GM12878 (cell line): ENCODE measurements at regions not wholly inside any gene's neighbourhood (a gene's known extent, or its start where the extent isn't known, plus 50 kb on each side); places are given as distances from the start of the nearest gene placed in this dataset.

Experiments
- ATAC-seq: fragments of 200-7000 bp; cut with Tn5 transposase; 3 replicates; pipeline ENCODE4 v1.9.1; 2020; ENCODE audit warnings: mild to moderate bottlenecking, moderate library complexity
- BruUV-seq: library from RNA; stranded (reverse); fragments of 400-500 nt; replicated peaks from 2 replicates; lab custom pipeline; 2021; lab: Mats Ljungman, UMichigan
- CTCF ChIA-PET: fragments of 300-600 bp; sonication (Branson Sonifier 250); formaldehyde crosslinking; extraction: SDS; loops from one replicate; lab custom pipeline; 2021; ENCODE audit warnings: inconsistent platforms; lab: Yijun Ruan, JAX
- POLR2A ChIA-PET: fragments of 350-600 bp; formaldehyde crosslinking; extraction: SDS; loops from one replicate; lab custom pipeline; 2021; ENCODE audit warnings: inconsistent platforms; lab: Charles Lee
- RAD21 ChIA-PET: fragments of 300-600 bp; sonication (Branson Sonifier 250); formaldehyde crosslinking; loops from one replicate; lab custom pipeline; 2023; ENCODE audit warnings: antibody characterized with exemption; ENCODE audit not compliant: unreplicated experiment; lab: Charles Lee
- SMC1A ChIA-PET: fragments of 300-600 bp; sonication (Branson Sonifier 250); formaldehyde crosslinking; loops from one replicate; lab custom pipeline; 2023; ENCODE audit not compliant: unreplicated experiment, uncharacterized antibody; lab: Charles Lee
- DNase-seq: peaks from one replicate; pipeline ENCODE4 v3.0.0-alpha.2; 2011; ENCODE audit warnings: low read depth, low spot score
- FAIRE-seq: peaks from 3 replicates; lab custom pipeline; 2011; peaks lifted over from hg19 to GRCh38; lab: Jason Lieb, UNC
- H2AFZ ChIP-seq: 2 replicates; pipeline ENCODE4 v1.6.0; 2011; ENCODE audit warnings: low read depth, low read length, control low read depth; ENCODE audit not compliant: control insufficient read depth
- H3K27ac ChIP-seq: 2 replicates; pipeline ENCODE4 v1.5.1; 2011; ENCODE audit warnings: control low read depth; ENCODE audit not compliant: control insufficient read depth, insufficient read depth
- H3K27me3 ChIP-seq, 2 experiments: replicated peaks in 1 of 2; 2 replicates each; pipeline versions ENCODE4 v1.6.0 to v1.6.1; 2011; ENCODE audit warnings: low read length in 1 of 2; ENCODE audit not compliant: control insufficient read depth in 2 of 2, insufficient read depth in 2 of 2
- H3K36me3 ChIP-seq, 2 experiments: 2 replicates each; pipeline ENCODE4 v1.5.1; 2011; ENCODE audit warnings: low read length in 1 of 2; ENCODE audit not compliant: control insufficient read depth in 2 of 2, insufficient read depth in 2 of 2
- H3K4me1 ChIP-seq: 2 replicates; pipeline ENCODE4 v1.6.1; 2011; ENCODE audit warnings: mild to moderate bottlenecking, low read length, moderate library complexity, mixed read lengths; ENCODE audit not compliant: control insufficient read depth, insufficient read depth
- H3K4me2 ChIP-seq: 2 replicates; pipeline ENCODE4 v1.6.0; 2011; ENCODE audit warnings: control low read depth; ENCODE audit not compliant: control insufficient read depth, insufficient read depth
- H3K4me3 ChIP-seq: fragments of 200-600 bp; sonication (generic); 2 replicates; pipeline ENCODE4 v1.5.1; 2016
- H3K79me2 ChIP-seq: 2 replicates; pipeline ENCODE4 v1.6.0; 2011; ENCODE audit warnings: low read length; ENCODE audit not compliant: control insufficient read depth, insufficient read depth
- H3K9ac ChIP-seq: 2 replicates; pipeline ENCODE4 v1.8.0; 2011; ENCODE audit warnings: low read length, control low read depth, mixed read lengths; ENCODE audit not compliant: control insufficient read depth, insufficient read depth
- H3K9me3 ChIP-seq: replicated peaks from 3 replicates; pipeline ENCODE4 v1.5.1; 2011; ENCODE audit warnings: mild to moderate bottlenecking, low read length; ENCODE audit not compliant: control insufficient read depth, insufficient read depth
- H4K20me1 ChIP-seq: 2 replicates; pipeline ENCODE4 v1.6.0; 2011; ENCODE audit not compliant: control insufficient read depth, insufficient read depth
- BACH1 ChIP-seq: fragments of 450-650 bp; IDR thresholded peaks from 2 replicates; pipeline ENCODE4 v1.6.1; 2017; ENCODE audit warnings: mild to moderate bottlenecking, borderline replicate concordance
- BRCA1 ChIP-seq: IDR thresholded peaks from 2 replicates; pipeline ENCODE4 v1.6.1; 2011; ENCODE audit warnings: low read depth, low read length, improper control_type of control experiment
- CEBPB ChIP-seq, 2 experiments: fragments of 150-350 bp in 1 of 2; IDR thresholded peaks; 2 replicates each; pipeline ENCODE4 v1.6.1; 2012 to 2014; ENCODE audit warnings: low read depth in 2 of 2, low read length in 2 of 2, borderline replicate concordance in 1 of 2, inconsistent platforms in 1 of 2
- SMAD1 ChIP-seq: fragments of 450-650 bp; IDR thresholded peaks from 2 replicates; pipeline ENCODE4 v1.6.1; 2018; ENCODE audit warnings: mild to moderate bottlenecking, low read depth; ENCODE audit not compliant: partially characterized antibody
- SP1 ChIP-seq: IDR thresholded peaks from one replicate; pipeline ENCODE4 v1.6.1; 2011; ENCODE audit warnings: low read depth, low read length
- SREBF2 ChIP-seq: IDR thresholded peaks from 2 replicates; pipeline ENCODE4 v1.6.1; 2012; ENCODE audit warnings: mild to moderate bottlenecking, low read length
- SRF ChIP-seq, 2 experiments: IDR thresholded peaks; 2 replicates each; pipeline ENCODE4 v1.6.1; 2011; ENCODE audit warnings: low read depth in 2 of 2, low read length in 2 of 2, mild to moderate bottlenecking in 1 of 2, moderate library complexity in 1 of 2
- YBX1 ChIP-seq: fragments of 450-650 bp; IDR thresholded peaks from 2 replicates; pipeline ENCODE4 v1.6.1; 2016; ENCODE audit warnings: antibody characterized with exemption
- ZNF24 ChIP-seq: fragments of 450-650 bp; IDR thresholded peaks from 2 replicates; pipeline ENCODE4 v1.6.1; 2017; ENCODE audit warnings: antibody characterized with exemption, mild to moderate bottlenecking
- WGBS: methylation state at CpG from one replicate; pipeline ENCODE4 v1.1.6; 2016; ENCODE audit warnings: low lambda C conversion rate; ENCODE audit not compliant: insufficient replicate concordance, insufficient coverage; ENCODE audit errors: missing lambda C conversion rate; 5-methylcytosine and 5-hydroxymethylcytosine counted together
- in situ Hi-C: fragments of 300-500 bp; cut with MboI; formaldehyde crosslinking; loops from 9 replicates; pipeline ENCODE4 v1.14.3; 2018; ENCODE audit warnings: mixed read lengths
- intact Hi-C: fragments of 100-400 bp; cut with micrococcal nuclease; formaldehyde crosslinking; loops from one replicate; pipeline ENCODE4 v1.14.2; 2022; ENCODE audit not compliant: unreplicated experiment
- TF ChIP-seq, protein P1 (sequence below): IDR thresholded peaks from 2 replicates; pipeline ENCODE4 v1.6.1; 2011; ENCODE audit warnings: borderline replicate concordance, low read depth, mild to moderate bottlenecking, moderate library complexity, low read length; ENCODE audit not compliant: insufficient read depth, poor library complexity, severe bottlenecking
- TF ChIP-seq, protein P2 (sequence below): IDR thresholded peaks from 2 replicates; pipeline ENCODE4 v1.6.1; 2012; ENCODE audit warnings: mild to moderate bottlenecking, low read depth, low read length

DNA sequence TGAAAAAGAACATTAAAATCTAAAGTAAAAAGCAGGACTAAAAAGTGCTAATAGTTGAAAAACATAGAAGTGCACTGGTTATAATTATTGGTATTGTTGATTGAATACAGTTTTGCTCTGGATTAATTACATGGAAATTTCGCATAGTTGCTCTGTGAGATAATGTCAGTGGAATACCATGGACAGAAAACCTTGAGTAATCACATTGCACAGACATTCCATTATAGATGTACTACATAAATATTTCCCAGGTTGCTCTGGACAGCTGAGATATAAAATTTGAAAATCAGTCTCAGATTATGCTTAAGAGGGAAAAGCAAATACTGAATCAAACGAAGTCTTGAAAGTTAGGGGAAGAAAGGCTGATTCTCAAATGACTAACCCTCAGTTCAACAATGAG lies 439.3 kb upstream of the FLRT2 start:
- 3% methylated on average over 2 of the region's 2 CpGs for WGBS
- no peaks in the 10 kb centered on the region for H3K79me2 ChIP-seq
- intact Hi-C loops: no loop called here
- no peak overlapping the region for H3K4me2 ChIP-seq
- H3K4me1 ChIP-seq: no peaks in the 10 kb centered on the region
- POLR2A ChIA-PET: no interaction called here
- no peaks in the 10 kb centered on the region for H3K9me3 ChIP-seq
- ATAC-seq: no peak
- no peak overlapping the region for H2AFZ ChIP-seq
- CTCF ChIA-PET: no interaction called here
- TF ChIP-seq, protein P1, sequence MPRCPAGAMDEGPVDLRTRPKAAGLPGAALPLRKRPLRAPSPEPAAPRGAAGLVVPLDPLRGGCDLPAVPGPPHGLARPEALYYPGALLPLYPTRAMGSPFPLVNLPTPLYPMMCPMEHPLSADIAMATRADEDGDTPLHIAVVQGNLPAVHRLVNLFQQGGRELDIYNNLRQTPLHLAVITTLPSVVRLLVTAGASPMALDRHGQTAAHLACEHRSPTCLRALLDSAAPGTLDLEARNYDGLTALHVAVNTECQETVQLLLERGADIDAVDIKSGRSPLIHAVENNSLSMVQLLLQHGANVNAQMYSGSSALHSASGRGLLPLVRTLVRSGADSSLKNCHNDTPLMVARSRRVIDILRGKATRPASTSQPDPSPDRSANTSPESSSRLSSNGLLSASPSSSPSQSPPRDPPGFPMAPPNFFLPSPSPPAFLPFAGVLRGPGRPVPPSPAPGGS: no peak
- TF ChIP-seq SP1: no peak
- no peak for TF ChIP-seq SRF (IDR thresholded peaks at IDR 0.05; ENCODE audit: low read depth in 2 of 2, low read length in 2 of 2)
- TF ChIP-seq ZNF24: no peak
- no peak for TF ChIP-seq BRCA1
- no peak for TF ChIP-seq SMAD1
- TF ChIP-seq, protein P2, sequence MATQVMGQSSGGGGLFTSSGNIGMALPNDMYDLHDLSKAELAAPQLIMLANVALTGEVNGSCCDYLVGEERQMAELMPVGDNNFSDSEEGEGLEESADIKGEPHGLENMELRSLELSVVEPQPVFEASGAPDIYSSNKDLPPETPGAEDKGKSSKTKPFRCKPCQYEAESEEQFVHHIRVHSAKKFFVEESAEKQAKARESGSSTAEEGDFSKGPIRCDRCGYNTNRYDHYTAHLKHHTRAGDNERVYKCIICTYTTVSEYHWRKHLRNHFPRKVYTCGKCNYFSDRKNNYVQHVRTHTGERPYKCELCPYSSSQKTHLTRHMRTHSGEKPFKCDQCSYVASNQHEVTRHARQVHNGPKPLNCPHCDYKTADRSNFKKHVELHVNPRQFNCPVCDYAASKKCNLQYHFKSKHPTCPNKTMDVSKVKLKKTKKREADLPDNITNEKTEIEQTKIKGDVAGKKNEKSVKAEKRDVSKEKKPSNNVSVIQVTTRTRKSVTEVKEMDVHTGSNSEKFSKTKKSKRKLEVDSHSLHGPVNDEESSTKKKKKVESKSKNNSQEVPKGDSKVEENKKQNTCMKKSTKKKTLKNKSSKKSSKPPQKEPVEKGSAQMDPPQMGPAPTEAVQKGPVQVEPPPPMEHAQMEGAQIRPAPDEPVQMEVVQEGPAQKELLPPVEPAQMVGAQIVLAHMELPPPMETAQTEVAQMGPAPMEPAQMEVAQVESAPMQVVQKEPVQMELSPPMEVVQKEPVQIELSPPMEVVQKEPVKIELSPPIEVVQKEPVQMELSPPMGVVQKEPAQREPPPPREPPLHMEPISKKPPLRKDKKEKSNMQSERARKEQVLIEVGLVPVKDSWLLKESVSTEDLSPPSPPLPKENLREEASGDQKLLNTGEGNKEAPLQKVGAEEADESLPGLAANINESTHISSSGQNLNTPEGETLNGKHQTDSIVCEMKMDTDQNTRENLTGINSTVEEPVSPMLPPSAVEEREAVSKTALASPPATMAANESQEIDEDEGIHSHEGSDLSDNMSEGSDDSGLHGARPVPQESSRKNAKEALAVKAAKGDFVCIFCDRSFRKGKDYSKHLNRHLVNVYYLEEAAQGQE: no peak
- no peak for TF ChIP-seq BACH1
- no peak for TF ChIP-seq SREBF2
- TF ChIP-seq YBX1: no peak
- no peak for TF ChIP-seq CEBPB (IDR thresholded peaks at IDR 0.05; ENCODE audit: borderline replicate concordance in 1 of 2, low read depth in 2 of 2, low read length in 2 of 2)
- TF ChIP-seq, all 136 proteins: peak for 0
- no peak overlapping the region for H3K4me3 ChIP-seq
- H4K20me1 ChIP-seq: no peaks in the 10 kb centered on the region
- BruUV-seq: no TSS peak
- SMC1A ChIA-PET: no interaction called here
- in situ Hi-C loops: no loop called here
- FAIRE-seq (no peak), DNase-seq (no peak)
- no peak overlapping the region for H3K27ac ChIP-seq
- no peaks in the 10 kb centered on the region for H3K27me3 ChIP-seq
- RAD21 ChIA-PET: no interaction called here
- no peak overlapping the region for H3K9ac ChIP-seq
- no peaks in the 10 kb centered on the region for H3K36me3 ChIP-seq
